K562 (cell line): ENCODE measurements at regions not wholly inside any gene's neighbourhood (a gene's known extent, or its start where the extent isn't known, plus 50 kb on each side); places are given as distances from the start of the nearest gene placed in this dataset.

Source experiments
- RERE ChIP-seq: sonication (generic); formaldehyde crosslinking; IDR thresholded peaks from 2 replicates; pipeline ENCODE4 v1.8.0; 2023; ENCODE audit warnings: missing genetic modification reagents, mild to moderate bottlenecking, borderline replicate concordance
- TAF1 ChIP-seq: IDR thresholded peaks from 2 replicates; pipeline ENCODE4 v1.6.1; 2011; ENCODE audit warnings: mild to moderate bottlenecking, low read length, moderate library complexity; ENCODE audit not compliant: insufficient read depth, control insufficient read depth, severe bottlenecking; ENCODE audit errors: extremely low read depth
- TF ChIP-seq, protein P1 (sequence below): fragments of 450-650 bp; IDR thresholded peaks from 2 replicates; pipeline ENCODE4 v1.6.1; 2016; ENCODE audit warnings: mild to moderate bottlenecking, moderate library complexity
- TF ChIP-seq, protein P2 (sequence below): sonication (generic); formaldehyde crosslinking; IDR thresholded peaks from 2 replicates; pipeline ENCODE4 v1.8.1; 2022; ENCODE audit warnings: missing genetic modification reagents
- TF ChIP-seq, protein P3 (sequence below): fragments of 450-650 bp; formaldehyde crosslinking; IDR thresholded peaks from 2 replicates; pipeline ENCODE4 v1.4.0; 2022; ENCODE audit warnings: missing genetic modification characterization

DNA sequence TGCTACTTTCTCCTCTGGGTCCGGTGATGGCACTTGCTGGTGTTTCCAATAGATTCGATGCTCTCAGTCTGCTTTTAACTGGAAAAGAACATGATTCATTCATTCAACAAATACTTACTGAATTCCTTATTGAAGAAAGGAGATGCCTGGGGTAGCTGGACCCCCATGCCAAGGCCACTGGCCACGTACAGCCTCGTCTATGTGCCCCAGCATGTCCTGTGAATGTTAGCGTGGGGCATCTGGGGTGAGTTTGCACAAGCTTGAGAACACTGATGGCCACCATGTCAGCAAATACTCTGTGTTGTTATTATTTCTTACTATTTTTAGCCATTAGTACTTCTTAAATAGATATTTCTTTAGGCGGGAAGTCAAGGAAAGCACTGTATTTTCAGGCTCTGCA is 112.0 kb upstream of the OXGR1 start (continued):
- TF ChIP-seq, protein P1, sequence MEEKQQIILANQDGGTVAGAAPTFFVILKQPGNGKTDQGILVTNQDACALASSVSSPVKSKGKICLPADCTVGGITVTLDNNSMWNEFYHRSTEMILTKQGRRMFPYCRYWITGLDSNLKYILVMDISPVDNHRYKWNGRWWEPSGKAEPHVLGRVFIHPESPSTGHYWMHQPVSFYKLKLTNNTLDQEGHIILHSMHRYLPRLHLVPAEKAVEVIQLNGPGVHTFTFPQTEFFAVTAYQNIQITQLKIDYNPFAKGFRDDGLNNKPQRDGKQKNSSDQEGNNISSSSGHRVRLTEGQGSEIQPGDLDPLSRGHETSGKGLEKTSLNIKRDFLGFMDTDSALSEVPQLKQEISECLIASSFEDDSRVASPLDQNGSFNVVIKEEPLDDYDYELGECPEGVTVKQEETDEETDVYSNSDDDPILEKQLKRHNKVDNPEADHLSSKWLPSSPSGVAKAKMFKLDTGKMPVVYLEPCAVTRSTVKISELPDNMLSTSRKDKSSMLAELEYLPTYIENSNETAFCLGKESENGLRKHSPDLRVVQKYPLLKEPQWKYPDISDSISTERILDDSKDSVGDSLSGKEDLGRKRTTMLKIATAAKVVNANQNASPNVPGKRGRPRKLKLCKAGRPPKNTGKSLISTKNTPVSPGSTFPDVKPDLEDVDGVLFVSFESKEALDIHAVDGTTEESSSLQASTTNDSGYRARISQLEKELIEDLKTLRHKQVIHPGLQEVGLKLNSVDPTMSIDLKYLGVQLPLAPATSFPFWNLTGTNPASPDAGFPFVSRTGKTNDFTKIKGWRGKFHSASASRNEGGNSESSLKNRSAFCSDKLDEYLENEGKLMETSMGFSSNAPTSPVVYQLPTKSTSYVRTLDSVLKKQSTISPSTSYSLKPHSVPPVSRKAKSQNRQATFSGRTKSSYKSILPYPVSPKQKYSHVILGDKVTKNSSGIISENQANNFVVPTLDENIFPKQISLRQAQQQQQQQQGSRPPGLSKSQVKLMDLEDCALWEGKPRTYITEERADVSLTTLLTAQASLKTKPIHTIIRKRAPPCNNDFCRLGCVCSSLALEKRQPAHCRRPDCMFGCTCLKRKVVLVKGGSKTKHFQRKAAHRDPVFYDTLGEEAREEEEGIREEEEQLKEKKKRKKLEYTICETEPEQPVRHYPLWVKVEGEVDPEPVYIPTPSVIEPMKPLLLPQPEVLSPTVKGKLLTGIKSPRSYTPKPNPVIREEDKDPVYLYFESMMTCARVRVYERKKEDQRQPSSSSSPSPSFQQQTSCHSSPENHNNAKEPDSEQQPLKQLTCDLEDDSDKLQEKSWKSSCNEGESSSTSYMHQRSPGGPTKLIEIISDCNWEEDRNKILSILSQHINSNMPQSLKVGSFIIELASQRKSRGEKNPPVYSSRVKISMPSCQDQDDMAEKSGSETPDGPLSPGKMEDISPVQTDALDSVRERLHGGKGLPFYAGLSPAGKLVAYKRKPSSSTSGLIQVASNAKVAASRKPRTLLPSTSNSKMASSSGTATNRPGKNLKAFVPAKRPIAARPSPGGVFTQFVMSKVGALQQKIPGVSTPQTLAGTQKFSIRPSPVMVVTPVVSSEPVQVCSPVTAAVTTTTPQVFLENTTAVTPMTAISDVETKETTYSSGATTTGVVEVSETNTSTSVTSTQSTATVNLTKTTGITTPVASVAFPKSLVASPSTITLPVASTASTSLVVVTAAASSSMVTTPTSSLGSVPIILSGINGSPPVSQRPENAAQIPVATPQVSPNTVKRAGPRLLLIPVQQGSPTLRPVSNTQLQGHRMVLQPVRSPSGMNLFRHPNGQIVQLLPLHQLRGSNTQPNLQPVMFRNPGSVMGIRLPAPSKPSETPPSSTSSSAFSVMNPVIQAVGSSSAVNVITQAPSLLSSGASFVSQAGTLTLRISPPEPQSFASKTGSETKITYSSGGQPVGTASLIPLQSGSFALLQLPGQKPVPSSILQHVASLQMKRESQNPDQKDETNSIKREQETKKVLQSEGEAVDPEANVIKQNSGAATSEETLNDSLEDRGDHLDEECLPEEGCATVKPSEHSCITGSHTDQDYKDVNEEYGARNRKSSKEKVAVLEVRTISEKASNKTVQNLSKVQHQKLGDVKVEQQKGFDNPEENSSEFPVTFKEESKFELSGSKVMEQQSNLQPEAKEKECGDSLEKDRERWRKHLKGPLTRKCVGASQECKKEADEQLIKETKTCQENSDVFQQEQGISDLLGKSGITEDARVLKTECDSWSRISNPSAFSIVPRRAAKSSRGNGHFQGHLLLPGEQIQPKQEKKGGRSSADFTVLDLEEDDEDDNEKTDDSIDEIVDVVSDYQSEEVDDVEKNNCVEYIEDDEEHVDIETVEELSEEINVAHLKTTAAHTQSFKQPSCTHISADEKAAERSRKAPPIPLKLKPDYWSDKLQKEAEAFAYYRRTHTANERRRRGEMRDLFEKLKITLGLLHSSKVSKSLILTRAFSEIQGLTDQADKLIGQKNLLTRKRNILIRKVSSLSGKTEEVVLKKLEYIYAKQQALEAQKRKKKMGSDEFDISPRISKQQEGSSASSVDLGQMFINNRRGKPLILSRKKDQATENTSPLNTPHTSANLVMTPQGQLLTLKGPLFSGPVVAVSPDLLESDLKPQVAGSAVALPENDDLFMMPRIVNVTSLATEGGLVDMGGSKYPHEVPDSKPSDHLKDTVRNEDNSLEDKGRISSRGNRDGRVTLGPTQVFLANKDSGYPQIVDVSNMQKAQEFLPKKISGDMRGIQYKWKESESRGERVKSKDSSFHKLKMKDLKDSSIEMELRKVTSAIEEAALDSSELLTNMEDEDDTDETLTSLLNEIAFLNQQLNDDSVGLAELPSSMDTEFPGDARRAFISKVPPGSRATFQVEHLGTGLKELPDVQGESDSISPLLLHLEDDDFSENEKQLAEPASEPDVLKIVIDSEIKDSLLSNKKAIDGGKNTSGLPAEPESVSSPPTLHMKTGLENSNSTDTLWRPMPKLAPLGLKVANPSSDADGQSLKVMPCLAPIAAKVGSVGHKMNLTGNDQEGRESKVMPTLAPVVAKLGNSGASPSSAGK: no peak
- TF ChIP-seq, protein P2, sequence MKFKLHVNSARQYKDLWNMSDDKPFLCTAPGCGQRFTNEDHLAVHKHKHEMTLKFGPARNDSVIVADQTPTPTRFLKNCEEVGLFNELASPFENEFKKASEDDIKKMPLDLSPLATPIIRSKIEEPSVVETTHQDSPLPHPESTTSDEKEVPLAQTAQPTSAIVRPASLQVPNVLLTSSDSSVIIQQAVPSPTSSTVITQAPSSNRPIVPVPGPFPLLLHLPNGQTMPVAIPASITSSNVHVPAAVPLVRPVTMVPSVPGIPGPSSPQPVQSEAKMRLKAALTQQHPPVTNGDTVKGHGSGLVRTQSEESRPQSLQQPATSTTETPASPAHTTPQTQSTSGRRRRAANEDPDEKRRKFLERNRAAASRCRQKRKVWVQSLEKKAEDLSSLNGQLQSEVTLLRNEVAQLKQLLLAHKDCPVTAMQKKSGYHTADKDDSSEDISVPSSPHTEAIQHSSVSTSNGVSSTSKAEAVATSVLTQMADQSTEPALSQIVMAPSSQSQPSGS (CRISPR knock-in tag): no peak
- TF ChIP-seq TAF1 (no peak), RERE (CRISPR knock-in tag) (no peak)
- TF ChIP-seq, protein P3, sequence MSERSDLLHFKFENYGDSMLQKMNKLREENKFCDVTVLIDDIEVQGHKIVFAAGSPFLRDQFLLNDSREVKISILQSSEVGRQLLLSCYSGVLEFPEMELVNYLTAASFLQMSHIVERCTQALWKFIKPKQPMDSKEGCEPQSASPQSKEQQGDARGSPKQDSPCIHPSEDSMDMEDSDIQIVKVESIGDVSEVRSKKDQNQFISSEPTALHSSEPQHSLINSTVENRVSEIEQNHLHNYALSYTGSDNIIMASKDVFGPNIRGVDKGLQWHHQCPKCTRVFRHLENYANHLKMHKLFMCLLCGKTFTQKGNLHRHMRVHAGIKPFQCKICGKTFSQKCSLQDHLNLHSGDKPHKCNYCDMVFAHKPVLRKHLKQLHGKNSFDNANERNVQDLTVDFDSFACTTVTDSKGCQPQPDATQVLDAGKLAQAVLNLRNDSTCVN (CRISPR knock-in tag): no peak
